PC-9 (cell line): ENCODE measurements at regions not wholly inside any gene's neighbourhood (a gene's known extent, or its start where the extent isn't known, plus 50 kb on each side); places are given as distances from the start of the nearest gene placed in this dataset.

Experiments
- EZH2 ChIP-seq: fragments of 200-600 bp; sonication (generic); IDR thresholded peaks from 2 replicates; pipeline ENCODE4 v1.8.0; 2017; ENCODE audit warnings: antibody characterized with exemption, low read depth
- TF ChIP-seq, protein P1 (sequence below): fragments of 200-600 bp; sonication (generic); conservative IDR thresholded peaks from 2 replicates; pipeline ENCODE4 v1.6.1; 2017; ENCODE audit warnings: mixed run types, antibody characterized with exemption, mild to moderate bottlenecking, moderate library complexity

DNA sequence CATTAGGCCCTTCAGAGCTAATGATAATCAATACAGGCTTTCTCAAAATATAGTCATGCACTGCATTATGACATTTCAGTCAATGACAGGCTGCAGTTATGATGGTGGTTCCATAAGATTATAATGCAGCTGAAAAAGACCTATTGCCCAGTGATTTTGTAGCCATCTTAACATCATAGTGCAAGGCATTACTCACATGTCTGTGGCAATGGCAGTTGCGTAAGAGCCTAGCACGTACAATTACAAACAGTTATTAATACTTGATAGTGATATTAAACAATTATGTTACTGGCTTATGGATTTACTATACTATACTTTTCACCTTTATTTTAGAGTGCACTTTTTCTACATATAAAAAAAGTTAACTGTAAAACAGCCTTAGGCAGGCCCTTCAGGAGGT lies 214.8 kb downstream of the ISL1 start:
- TF ChIP-seq EZH2, result no peak
- TF ChIP-seq, protein P1, sequence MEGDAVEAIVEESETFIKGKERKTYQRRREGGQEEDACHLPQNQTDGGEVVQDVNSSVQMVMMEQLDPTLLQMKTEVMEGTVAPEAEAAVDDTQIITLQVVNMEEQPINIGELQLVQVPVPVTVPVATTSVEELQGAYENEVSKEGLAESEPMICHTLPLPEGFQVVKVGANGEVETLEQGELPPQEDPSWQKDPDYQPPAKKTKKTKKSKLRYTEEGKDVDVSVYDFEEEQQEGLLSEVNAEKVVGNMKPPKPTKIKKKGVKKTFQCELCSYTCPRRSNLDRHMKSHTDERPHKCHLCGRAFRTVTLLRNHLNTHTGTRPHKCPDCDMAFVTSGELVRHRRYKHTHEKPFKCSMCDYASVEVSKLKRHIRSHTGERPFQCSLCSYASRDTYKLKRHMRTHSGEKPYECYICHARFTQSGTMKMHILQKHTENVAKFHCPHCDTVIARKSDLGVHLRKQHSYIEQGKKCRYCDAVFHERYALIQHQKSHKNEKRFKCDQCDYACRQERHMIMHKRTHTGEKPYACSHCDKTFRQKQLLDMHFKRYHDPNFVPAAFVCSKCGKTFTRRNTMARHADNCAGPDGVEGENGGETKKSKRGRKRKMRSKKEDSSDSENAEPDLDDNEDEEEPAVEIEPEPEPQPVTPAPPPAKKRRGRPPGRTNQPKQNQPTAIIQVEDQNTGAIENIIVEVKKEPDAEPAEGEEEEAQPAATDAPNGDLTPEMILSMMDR, result no peak
